ENCODE measurements at regions not wholly inside any gene's neighbourhood (a gene's known extent, or its start where the extent isn't known, plus 50 kb on each side); places are given as distances from the start of the nearest gene placed in this dataset.
"Not testable (repeated sequence)": the region's sequence is repeated elsewhere in the genome, so short reads cannot be mapped to it uniquely, and the experiment has no call there.

DNA sequence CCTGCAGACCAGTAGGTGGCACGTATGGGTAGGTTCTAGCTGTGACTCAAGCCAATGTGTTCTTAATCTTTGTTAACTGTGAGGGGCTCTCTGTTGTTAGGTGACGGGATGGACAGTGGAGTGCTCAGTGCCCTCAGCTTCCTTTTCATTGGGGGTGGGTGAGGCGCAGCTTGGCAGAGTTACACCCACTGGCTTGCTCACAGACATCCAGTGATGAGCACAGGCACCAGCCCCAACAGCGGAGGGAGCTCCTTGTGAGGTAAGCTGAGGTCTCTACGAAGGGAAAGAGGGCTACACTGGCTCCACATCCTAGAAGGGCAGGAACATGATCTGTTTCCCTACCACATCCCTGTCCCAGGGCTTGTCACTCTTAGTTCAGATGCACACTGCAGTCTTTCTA is 871.3 kb downstream of the LRRIQ3 start:
- H3K4me3 ChIP-seq (replicated peaks; ENCODE audit: low read depth, low read length): no peak overlapping the region
- no peaks in the 10 kb centered on the region for H3K27me3 ChIP-seq (replicated peaks; ENCODE audit: control insufficient read depth, insufficient read depth, low read length)
- DNase-seq (ENCODE audit: extremely low read depth, insufficient read length): no peak
- H3K36me3 ChIP-seq (ENCODE audit: control insufficient read depth, insufficient read depth, low read length): no peaks in the 10 kb centered on the region
- TF ChIP-seq, protein P1, sequence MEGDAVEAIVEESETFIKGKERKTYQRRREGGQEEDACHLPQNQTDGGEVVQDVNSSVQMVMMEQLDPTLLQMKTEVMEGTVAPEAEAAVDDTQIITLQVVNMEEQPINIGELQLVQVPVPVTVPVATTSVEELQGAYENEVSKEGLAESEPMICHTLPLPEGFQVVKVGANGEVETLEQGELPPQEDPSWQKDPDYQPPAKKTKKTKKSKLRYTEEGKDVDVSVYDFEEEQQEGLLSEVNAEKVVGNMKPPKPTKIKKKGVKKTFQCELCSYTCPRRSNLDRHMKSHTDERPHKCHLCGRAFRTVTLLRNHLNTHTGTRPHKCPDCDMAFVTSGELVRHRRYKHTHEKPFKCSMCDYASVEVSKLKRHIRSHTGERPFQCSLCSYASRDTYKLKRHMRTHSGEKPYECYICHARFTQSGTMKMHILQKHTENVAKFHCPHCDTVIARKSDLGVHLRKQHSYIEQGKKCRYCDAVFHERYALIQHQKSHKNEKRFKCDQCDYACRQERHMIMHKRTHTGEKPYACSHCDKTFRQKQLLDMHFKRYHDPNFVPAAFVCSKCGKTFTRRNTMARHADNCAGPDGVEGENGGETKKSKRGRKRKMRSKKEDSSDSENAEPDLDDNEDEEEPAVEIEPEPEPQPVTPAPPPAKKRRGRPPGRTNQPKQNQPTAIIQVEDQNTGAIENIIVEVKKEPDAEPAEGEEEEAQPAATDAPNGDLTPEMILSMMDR (IDR thresholded peaks at IDR 0.05; ENCODE audit: insufficient read depth, low read length, poor library complexity, severe bottlenecking): no peak

DNA sequence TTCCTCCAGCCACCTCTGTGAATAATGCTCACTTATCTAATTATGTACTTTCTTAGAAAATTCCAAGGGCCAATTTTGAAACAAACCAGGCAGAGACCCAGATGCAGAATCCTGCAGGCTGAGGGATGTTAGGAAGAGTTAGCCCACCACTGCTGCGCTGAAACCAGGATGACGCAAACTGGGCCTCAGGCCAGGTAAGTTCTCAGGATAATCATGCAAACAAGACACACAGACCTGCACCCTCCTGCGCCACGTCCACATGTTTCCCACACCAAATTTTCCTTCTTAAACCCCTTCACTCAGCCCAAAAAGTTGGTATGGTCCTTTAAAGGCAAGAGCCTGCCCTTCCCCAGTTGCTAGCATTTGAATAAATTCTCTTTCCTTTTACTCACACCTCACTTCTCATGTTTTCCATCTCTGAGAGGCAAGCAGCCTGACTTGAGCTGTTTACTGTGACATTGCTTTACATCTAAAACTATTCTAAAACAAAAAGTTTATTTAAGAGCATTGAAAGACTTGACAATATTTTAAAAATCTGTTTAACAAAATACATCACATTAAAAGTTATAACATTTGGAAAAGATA is 887.1 kb downstream of the LRRIQ3 start:
- Histone ChIP-seq H3K4me3 (replicated peaks; ENCODE audit: low read depth, low read length) (no peak overlapping the region), H3K27me3 (replicated peaks; ENCODE audit: control insufficient read depth, insufficient read depth, low read length) (no peaks in the 10 kb centered on the region), H3K36me3 (ENCODE audit: control insufficient read depth, insufficient read depth, low read length) (no peaks in the 10 kb centered on the region)
- no peak for DNase-seq (ENCODE audit: extremely low read depth, insufficient read length)
- TF ChIP-seq, protein P1 (IDR thresholded peaks at IDR 0.05; ENCODE audit: insufficient read depth, low read length, poor library complexity, severe bottlenecking): no peak

DNA sequence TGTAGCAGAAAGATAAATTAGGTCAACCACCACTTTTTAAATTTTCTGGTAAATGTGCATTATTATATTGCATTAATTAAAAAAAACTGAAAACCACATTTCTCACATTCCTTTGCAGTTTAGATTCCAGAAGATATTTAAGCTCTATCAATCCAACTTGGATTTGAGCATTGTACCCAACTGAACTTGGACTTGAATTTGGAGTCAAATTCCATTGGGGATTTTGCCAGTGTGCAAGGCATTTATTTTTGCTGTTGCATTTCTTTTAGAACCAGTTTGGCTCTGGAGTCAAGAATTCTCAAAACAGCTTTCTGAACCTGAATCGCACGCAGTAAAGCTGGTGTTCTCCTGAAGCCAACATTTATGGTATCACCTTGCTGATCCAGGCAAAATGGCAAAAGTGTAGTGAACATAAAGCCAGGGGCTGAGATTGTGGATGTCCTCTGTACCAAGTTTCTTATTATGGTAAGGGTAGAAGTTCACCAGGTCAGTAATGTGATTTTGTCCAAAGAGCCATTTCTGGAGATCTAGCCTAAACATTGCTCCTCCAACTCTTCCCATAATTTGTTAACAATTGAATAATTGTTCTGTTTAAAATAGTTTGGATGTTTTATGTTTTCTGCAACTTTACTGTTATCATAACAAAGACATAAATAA is 890.9 kb downstream of the LRRIQ3 start:
- TF ChIP-seq, protein P1 (IDR thresholded peaks at IDR 0.05; ENCODE audit: insufficient read depth, low read length, poor library complexity, severe bottlenecking): no peak
- H3K4me3 ChIP-seq (replicated peaks; ENCODE audit: low read depth, low read length): no peak overlapping the region
- no peaks in the 10 kb centered on the region for H3K36me3 ChIP-seq (ENCODE audit: control insufficient read depth, insufficient read depth, low read length)
- DNase-seq (ENCODE audit: extremely low read depth, insufficient read length): no peak
- no peaks in the 10 kb centered on the region for H3K27me3 ChIP-seq (replicated peaks; ENCODE audit: control insufficient read depth, insufficient read depth, low read length)

- TF ChIP-seq, protein P1 (IDR thresholded peaks at IDR 0.05; ENCODE audit: insufficient read depth, low read length, poor library complexity, severe bottlenecking): no peak
- H3K36me3 ChIP-seq (ENCODE audit: control insufficient read depth, insufficient read depth, low read length): no peaks in the 10 kb centered on the region
- no peaks in the 10 kb centered on the region for H3K27me3 ChIP-seq (replicated peaks; ENCODE audit: control insufficient read depth, insufficient read depth, low read length)
- H3K4me3 ChIP-seq (replicated peaks; ENCODE audit: low read depth, low read length): no peak overlapping the region
- no peak for DNase-seq (ENCODE audit: extremely low read depth, insufficient read length)
Observed at GRCh38 chr1:73273886-73274285, 924.1 kb downstream of the LRRIQ3 start.

- not testable (repeated sequence) for H3K27me3 ChIP-seq (replicated peaks; ENCODE audit: control insufficient read depth, insufficient read depth, low read length); DNase-seq (ENCODE audit: extremely low read depth, insufficient read length); H3K36me3 ChIP-seq (ENCODE audit: control insufficient read depth, insufficient read depth, low read length); H3K4me3 ChIP-seq (replicated peaks; ENCODE audit: low read depth, low read length)
Observed at GRCh38 chr1:73245196-73245595, 952.8 kb downstream of the LRRIQ3 start.

- TF ChIP-seq, protein P1 (IDR thresholded peaks at IDR 0.05; ENCODE audit: insufficient read depth, low read length, poor library complexity, severe bottlenecking): no peak
- no peak for DNase-seq (ENCODE audit: extremely low read depth, insufficient read length)
- H3K4me3 ChIP-seq (replicated peaks; ENCODE audit: low read depth, low read length): no peak overlapping the region
- H3K27me3 ChIP-seq (replicated peaks; ENCODE audit: control insufficient read depth, insufficient read depth, low read length): no peaks in the 10 kb centered on the region
- no peaks in the 10 kb centered on the region for H3K36me3 ChIP-seq (ENCODE audit: control insufficient read depth, insufficient read depth, low read length)
Observed at GRCh38 chr1:73218995-73219546, 936.7 kb upstream of the NEGR1 start.
